Raji (cell line): ENCODE measurements at regions not wholly inside any gene's neighbourhood (a gene's known extent, or its start where the extent isn't known, plus 50 kb on each side); places are given as distances from the start of the nearest gene placed in this dataset.

Experiments used
- POLR2A ChIP-seq: IDR thresholded peaks from 2 replicates; pipeline ENCODE4 v1.6.1; 2011; ENCODE audit warnings: low read depth, low read length, control low read depth; ENCODE audit not compliant: insufficient read depth

GRCh38 chr13:105764486-105764885, 771.0 kb downstream of the EFNB2 start:
- no peak for TF ChIP-seq POLR2A

DNA sequence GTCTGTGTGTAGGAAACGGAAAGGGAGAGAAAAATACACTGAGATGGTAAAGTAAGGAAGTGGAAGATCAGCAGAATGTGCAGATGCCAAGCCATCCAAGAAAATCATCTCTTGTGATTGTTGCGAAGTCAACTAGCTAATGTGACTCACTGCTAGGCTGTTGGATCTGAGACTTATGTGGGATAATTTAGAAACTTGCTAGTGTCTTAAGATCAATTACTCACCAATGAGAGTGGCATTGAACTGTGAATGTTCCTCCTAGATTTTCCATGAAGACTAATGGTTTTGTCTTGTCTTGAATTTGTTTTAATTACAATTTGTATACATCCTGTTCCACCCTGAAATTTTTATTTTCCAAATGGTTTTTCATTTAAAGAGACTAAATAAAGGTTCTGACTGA, 771.6 kb downstream of the EFNB2 start:
- no peak for TF ChIP-seq POLR2A

GRCh38 chr13:105762096-105762495, 773.4 kb downstream of the EFNB2 start:
- no peak for TF ChIP-seq POLR2A

DNA sequence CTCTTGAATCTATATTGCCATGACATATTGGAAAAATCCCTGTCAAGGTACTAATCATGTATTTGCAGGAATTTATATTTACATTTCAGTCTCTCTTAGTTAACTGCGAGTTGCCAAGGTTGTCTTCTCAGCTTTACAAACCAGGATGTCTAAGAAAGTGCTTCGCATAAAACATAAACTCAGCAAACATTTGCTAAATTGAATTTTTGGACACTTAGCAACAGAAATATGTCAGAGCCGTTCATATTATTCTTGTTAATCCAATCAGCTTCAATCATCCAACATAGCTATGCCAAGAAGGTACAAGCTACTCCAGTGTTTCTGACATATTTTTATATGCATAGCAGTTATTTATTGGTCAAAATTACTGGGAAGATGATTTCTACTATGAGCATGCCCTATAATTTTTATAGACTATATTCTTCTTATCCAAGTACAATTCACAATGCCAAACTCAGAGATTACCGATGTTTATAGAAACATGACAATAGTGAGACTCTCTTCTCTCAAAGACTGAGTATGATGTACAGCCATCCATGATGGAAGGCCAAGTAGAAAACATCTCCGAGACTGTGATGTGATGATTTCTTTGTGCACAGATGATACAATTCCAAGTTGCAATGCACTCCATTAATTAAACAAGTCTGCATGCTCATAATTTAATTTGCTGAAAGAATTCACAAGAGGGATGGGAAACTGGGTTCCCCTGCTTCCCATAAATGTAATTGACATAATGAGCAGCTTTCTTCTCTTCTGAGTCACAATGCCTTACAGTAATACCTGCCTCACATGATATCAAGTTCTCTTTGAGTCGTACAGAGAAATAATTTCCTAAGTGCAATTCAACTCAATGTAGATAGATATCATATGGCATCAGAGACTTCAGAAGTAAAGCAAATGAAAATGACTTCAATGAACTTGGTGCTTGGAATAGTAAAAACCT, 776.3 kb downstream of the EFNB2 start:
- TF ChIP-seq POLR2A: no peak

GRCh38 chr13:105740739-105741138, 794.7 kb downstream of the EFNB2 start:
- TF ChIP-seq POLR2A: no peak

- no peak for TF ChIP-seq POLR2A
Observed at GRCh38 chr13:105737688-105738087, 797.8 kb downstream of the EFNB2 start.

DNA sequence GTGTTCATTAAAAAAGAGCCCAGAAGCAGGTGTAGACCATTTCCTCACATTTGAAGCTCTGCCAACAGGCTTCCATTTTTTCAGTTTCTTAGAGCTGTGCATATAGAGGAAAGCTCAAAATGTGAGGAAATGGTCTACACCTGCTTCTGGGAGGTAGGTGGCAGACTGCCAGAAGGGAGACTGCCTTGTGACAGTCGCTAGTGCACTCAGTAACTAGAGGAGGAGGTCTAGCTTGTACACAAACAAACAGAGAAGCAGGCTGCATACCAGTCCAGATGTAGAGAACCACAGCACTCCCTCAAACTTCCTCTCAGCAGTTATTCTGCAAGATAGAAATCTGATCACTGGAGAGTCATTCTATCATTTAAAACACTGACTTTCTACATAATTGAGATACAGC, 800.2 kb downstream of the EFNB2 start:
- no peak for TF ChIP-seq POLR2A

- TF ChIP-seq POLR2A: no peak
Observed at GRCh38 chr13:105732806-105733529, 802.5 kb downstream of the EFNB2 start.

GRCh38 chr13:105725887-105726286, 809.6 kb downstream of the EFNB2 start:
- TF ChIP-seq POLR2A: no peak

- TF ChIP-seq POLR2A: no peak
Observed at GRCh38 chr13:105721016-105721415, 814.4 kb downstream of the EFNB2 start.

DNA sequence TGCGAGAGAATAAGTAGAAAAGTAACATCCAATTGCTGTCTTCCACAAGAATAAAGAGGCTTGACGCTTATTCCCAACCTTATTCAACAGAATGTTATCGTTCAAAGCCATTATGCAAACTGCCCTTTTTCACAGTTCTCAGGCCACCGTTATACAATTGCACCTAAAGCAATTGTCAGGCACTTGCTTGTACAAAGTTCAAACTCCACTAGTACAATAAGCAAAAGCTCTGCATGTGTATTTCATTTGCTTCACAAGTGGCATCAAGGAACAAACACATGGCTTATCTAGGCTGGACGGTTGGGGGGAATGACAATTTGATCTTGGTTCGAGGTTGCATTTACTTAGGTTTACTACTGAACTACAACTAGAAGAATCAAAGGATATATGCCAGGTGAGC, 815.6 kb downstream of the EFNB2 start:
- no peak for TF ChIP-seq POLR2A

GRCh38 chr13:105709181-105709580, 826.3 kb downstream of the EFNB2 start:
- TF ChIP-seq POLR2A: no peak

DNA sequence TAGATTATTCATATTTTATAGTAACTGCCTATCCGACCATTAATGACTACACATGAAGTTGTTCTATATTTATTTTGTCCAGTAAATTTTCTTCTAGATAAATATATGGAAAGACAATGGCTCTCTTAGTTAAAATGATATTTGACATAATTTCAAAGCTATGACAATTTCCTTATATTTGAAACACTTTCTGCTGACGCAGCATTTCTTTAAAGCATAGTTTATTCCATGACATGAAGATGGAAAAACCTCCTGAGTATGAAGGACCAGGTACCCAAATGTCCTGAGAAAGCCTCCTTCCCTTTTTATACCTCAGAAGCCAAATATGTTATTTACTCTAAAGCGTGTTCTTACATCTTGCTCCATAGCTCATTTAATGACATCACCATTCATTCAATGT, 831.6 kb downstream of the EFNB2 start:
- no peak for TF ChIP-seq POLR2A

DNA sequence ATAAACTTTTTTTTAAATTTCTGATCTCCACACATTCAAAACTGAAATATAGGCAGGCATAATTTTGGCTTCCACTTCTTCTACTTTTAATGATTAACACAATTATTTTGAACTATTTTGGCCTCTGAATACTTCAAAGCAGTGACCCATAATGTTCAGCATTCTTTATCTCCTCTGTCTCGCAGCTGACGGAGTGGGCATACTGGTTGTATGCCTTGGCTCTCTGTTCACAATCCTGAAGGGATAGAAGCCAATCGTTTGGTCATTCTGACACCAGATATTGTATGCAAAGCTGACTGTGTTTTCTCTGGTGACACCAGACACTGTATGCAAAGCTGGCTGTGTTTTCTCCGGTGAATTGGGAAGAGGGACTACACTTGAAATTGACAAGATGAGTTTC, 833.0 kb downstream of the EFNB2 start:
- no peak for TF ChIP-seq POLR2A

- no peak for TF ChIP-seq POLR2A
Observed at GRCh38 chr13:105692769-105693168, 842.7 kb downstream of the EFNB2 start.

- no peak for TF ChIP-seq POLR2A
Observed at GRCh38 chr13:105684216-105684615, 851.2 kb downstream of the EFNB2 start.

- TF ChIP-seq POLR2A: no peak
Observed at GRCh38 chr13:105679838-105680237, 855.6 kb downstream of the EFNB2 start.

GRCh38 chr13:105678072-105678471, 857.4 kb downstream of the EFNB2 start:
- TF ChIP-seq POLR2A: no peak
